ENCODE measurements at regions not wholly inside any gene's neighbourhood (a gene's known extent, or its start where the extent isn't known, plus 50 kb on each side); places are given as distances from the start of the nearest gene placed in this dataset.

DNA sequence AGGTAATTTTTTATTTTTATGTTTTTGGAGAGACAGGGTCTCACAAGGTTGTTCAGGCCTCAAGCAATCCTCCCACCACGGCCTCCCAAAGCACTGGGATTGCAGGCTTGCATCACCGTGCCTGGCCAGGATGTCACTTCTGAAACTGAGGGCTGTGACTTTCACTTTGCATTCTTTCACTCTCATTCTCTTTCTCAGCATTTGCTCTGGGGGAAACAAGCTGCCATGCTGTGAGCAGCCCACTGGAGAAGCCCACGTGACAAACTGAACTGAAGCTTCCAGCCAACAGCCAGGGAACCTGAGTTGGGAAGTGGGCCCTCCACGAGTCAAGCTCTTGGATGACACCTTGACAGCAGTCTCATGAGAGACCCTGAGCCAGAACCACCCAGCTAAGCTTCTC is 109.4 kb downstream of the C5orf15 start:
- TF ChIP-seq, protein P1, sequence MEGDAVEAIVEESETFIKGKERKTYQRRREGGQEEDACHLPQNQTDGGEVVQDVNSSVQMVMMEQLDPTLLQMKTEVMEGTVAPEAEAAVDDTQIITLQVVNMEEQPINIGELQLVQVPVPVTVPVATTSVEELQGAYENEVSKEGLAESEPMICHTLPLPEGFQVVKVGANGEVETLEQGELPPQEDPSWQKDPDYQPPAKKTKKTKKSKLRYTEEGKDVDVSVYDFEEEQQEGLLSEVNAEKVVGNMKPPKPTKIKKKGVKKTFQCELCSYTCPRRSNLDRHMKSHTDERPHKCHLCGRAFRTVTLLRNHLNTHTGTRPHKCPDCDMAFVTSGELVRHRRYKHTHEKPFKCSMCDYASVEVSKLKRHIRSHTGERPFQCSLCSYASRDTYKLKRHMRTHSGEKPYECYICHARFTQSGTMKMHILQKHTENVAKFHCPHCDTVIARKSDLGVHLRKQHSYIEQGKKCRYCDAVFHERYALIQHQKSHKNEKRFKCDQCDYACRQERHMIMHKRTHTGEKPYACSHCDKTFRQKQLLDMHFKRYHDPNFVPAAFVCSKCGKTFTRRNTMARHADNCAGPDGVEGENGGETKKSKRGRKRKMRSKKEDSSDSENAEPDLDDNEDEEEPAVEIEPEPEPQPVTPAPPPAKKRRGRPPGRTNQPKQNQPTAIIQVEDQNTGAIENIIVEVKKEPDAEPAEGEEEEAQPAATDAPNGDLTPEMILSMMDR (IDR thresholded peaks at IDR 0.05; ENCODE audit: low read length), result no peak
- no peak for TF ChIP-seq EZH2 (IDR thresholded peaks at IDR 0.05; ENCODE audit: borderline replicate concordance, low read length)

Data from OCI-LY1 (cell line).